KBM-7 (cell line): ENCODE measurements at regions not wholly inside any gene's neighbourhood (a gene's known extent, or its start where the extent isn't known, plus 50 kb on each side); places are given as distances from the start of the nearest gene placed in this dataset.

Experiments
- DNase-seq: peaks from one replicate; pipeline ENCODE4 v3.0.0-alpha.2; 2015
- in situ Hi-C: fragments of 300-500 bp; cut with MboI; formaldehyde crosslinking; loops from 2 replicates; pipeline ENCODE4 v1.14.3; 2020; ENCODE audit warnings: low sequenced_read_pairs, low pct_unique_long_range_greater_than_20kb, mixed read lengths

DNA sequence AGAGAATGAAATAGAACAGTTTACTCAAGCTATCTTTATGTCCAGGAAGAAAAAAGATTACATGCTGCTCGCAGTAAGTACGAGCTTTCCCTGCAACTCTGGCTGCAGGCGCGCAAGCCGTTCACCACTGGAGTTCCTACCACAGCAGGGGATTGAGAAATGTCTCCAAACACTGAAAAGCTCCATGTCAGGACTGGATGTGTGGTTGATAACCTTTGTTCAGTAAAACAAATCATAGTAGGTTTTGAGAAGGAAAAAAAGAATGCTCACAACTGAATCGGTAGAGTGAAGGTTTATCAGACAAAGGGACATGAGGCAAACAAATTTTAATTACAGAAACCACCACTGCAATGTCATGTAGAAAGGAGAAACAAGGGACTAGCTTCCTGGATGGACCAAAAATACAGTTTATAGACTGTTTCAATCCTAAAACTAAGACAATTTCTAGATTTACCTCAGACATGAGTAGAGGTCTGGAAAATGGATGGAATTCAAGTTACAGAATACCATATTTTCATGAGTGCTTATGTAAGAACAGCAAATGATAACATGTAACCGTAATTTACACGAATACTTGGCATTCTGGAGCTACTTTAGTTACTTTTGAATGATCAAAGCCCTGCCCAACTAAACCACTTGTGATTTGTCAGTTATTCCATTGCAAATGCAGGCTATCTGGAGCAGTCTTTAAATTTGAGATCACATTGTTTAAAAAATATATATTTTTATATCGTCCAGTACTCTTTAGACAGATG is 471.1 kb downstream of the SHQ1 start:
- peak; percentile 23 for DNase-seq
- in situ Hi-C loops = no loop called here

DNA sequence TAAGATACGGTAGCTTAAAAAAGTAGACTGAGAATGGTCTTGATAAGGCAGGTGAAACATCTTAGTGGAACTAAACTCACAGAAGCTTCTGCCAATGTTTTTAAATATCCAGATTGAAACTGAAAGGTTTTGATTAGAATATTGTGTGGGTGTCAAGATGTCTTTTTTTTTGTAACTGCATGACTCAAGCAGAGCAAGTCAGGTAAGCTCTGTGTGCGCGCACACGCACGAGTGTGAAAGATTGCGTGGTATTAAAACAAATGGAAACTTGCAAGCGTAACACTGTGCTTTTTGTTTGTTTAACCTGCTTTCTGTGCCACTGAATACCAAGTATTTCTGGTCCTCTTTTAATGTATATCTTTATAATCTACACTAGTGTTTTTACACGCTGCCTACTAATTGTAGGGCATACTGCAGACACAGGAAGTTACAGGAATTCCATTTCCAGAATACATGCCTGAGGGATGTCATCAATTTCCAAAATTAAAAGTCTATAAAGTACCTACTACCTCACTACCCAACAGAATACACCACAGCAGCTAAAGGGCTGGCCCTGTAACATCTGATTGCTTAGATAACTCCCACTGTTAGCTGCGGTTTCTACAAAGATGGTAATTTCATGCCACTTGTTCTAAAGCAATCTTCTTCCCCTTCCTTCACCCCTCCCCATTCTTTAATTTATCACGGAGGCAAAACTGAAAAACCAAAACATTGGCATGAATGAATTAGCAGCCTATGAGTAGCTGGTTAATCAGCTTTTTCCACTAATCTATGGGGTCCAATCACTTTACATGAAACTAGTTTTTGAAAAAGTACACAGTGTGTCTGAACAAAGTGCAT is 472.8 kb downstream of the SHQ1 start:
- in situ Hi-C loops = no loop called here
- DNase-seq = peak; percentile 85

DNA sequence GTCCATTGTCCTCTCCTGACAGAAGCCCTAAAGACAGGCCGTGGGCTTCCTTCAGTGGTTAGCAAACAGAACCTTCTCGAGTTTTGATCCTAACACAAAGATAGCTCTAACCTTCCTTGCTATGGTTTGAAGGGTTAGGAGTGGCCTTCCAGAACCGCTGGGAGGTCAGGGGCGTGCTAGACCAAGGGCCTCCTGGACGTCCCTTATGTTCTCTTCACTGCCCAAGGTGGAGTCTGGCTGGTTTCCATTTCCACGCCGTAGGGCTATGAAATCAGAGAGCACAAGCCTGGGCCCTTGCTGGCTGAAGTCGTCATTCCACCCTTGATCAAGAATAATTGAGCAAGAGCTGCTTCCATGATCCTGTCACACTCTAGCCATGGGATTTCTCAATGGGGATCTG is 475.1 kb downstream of the SHQ1 start:
- DNase-seq = no peak
- in situ Hi-C loops = no loop called here

DNA sequence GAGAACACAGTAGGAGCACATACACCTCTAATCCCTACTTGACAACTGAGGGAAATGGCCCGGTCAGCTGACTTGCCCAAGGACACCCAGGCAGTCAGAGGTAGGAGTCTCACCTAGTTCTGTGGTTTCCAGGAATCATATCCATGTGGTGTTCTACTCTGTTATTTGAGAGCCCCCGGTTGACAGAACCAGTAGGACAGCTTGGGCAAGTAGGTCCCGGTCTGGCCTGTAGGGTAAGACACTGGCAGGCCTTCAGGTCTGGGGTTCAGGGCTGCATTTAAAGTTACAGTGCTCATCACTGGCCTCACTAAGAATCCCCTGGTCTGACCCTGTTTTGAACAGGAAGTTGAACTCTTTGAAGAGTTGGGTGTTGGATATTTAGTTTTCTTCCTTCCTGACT is 476.1 kb downstream of the SHQ1 start:
- no peak for DNase-seq
- in situ Hi-C loops = no loop called here

DNA sequence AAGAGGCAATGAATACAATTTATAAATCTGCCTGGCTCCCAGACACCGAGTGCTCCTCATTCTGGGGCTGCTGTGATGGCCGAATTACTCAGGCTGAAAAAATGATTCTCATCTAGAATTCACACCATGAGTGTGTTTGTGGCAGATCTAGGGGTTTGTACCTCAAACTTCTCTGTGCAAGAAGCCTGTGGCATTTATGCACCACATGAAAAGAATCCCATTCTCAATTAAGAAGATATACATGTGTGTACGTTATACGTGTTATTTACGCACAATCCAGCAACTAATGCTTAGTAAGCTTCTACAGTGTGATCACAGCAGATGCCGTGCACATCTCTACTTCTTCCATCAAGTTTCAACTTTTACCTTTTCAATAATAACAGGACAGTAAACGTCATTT is 476.8 kb downstream of the SHQ1 start:
- no peak for DNase-seq
- in situ Hi-C loops = no loop called here

DNA sequence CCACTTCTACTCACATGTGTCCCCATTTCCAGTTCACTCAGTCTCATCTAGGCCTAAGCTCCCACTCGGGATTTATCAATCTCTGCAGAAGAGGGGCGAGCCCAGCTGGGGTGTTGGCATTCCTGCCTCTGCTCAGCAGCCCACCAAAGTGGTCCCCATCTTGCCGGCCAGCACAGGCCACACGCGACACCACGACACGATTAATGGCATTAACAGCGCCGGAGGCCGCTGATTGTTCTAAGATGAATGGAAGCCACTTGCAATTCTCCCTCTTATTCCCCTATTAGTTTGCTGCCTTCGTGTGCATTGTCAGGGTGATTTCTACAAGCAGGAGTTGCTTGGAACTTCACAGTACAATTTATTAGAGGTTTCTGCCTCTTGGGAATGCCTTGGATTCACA is 477.3 kb downstream of the SHQ1 start:
- DNase-seq = no peak
- in situ Hi-C loops = no loop called here

DNA sequence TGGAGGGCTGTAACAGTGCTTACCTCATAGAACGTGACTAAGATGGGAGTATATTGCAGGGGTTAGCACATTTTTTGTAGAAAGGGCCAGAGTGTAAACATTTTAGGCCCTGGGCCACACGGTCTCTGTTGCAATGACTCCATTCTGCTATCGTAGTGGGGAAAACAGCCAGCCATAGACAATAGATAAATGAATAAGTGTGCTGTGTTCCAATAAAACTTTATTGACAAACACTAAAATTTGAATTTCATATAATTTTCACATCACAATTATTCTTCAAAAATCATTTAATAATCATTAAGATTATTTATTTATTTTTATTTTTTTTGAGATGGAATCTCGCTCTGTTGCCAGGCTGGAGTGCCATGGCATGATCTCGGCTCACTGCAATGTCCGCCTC is 478.6 kb downstream of the SHQ1 start:
- in situ Hi-C loops = no loop called here
- DNase-seq = no peak

DNA sequence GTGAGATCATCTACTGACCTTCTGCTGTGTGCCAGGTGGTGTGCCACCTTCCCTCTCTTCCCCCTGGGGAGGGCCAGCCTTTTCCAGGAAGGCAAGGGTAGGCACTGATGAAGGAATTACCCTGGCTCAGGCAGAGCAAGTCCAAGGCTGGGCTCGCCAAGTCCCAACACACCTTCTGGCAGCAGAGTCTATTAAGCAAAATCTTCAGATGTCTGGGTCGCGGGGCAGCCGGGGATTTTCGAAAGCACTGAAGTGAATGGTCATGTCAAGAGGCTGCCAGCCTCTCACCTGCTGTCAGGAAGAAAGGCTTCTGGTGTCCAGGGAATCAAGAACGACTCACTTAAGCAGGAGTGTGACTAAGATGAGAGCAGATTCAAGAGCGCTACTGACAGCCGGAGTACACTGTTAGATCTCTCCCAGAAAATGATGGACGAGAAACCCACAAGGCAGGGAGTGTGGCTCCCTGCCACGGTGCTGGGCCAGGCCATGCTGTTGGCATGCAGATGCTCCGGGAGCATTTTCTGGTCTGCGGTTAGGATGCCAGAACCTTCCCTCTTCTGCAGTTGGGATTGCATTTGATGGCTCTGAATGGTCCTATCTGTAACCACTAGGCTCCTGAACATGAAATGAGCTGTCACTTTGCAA is 479.8 kb downstream of the SHQ1 start:
- DNase-seq = no peak
- in situ Hi-C loops = no loop called here

DNA sequence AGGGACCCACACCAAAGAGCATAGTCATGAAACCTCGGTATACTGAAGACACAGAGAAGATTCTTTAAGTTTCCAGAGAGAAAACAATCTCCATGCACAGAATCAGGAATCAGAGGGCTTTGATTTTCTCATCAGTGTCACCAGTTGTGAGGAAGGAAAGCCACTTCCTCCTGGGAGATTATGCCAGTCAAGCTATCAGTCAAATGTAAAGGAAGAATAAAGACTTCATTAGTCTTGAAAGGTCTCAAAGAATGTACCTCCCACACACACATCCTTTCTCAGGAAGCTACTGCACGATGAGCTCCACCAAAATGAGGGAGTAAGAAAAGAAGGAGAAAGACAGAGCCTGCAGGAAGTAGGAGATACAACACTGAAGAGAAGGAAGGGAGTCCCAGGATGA is 486.3 kb downstream of the SHQ1 start:
- DNase-seq = no peak
- in situ Hi-C loops = no loop called here

DNA sequence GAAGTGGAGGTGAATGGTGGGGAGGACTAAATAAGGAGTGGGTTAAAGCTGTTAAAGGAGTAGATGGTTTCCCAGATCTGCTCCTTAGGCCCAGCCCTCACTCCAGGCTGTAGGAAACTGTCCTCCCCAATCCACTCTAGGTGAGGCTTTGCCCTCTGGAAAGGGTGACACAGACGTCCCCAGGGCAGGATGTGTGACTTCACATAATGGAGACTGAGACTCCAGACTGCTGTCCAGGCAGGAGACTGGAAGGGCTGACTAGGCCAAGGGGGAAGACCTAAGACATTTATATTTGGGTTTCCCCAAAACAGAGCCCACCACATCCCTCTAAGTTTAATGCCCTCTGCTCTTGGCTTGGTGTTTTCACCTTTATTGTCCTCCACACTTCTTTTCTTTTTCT is 488.5 kb downstream of the SHQ1 start:
- no peak for DNase-seq
- in situ Hi-C loops = no loop called here

DNA sequence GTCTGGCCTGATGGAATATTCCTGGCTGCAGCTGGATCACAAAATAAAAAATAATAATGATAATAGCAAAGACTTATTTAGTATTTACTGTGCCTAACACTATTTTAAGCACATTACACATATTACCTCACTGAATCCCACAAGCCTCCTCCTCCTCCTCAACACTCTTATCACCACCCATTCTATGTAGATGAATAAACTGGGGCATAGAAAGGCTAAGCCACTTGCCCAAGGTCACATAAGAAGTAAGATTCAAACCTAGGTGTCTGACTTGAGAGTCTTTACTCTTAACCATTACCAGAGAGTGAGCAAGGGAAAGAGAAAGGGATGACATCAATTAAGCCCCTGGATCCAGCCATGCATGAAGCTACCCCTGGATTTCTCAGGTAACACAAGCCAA is 493.1 kb downstream of the SHQ1 start:
- in situ Hi-C loops = no loop called here
- DNase-seq = no peak

DNA sequence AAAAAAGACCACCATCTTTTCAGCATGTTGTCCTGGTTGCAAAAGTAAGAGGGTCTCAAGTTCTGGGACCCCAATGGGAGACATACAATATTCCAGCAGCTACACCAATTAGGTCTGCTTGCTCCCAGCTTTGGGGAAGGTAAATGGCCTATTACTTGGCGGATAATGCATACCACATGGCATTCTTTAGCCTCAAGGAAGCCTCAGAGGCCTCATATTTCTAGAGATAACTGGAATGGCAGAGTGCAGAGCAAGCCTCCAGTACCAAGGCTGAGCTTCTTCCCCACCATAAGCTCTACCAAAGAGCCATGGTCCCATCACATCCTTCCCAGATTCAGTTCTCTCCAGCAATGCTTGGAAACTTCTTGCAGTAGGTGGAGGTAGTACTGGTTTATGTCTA is 493.8 kb downstream of the SHQ1 start:
- no peak for DNase-seq
- in situ Hi-C loops = no loop called here

DNA sequence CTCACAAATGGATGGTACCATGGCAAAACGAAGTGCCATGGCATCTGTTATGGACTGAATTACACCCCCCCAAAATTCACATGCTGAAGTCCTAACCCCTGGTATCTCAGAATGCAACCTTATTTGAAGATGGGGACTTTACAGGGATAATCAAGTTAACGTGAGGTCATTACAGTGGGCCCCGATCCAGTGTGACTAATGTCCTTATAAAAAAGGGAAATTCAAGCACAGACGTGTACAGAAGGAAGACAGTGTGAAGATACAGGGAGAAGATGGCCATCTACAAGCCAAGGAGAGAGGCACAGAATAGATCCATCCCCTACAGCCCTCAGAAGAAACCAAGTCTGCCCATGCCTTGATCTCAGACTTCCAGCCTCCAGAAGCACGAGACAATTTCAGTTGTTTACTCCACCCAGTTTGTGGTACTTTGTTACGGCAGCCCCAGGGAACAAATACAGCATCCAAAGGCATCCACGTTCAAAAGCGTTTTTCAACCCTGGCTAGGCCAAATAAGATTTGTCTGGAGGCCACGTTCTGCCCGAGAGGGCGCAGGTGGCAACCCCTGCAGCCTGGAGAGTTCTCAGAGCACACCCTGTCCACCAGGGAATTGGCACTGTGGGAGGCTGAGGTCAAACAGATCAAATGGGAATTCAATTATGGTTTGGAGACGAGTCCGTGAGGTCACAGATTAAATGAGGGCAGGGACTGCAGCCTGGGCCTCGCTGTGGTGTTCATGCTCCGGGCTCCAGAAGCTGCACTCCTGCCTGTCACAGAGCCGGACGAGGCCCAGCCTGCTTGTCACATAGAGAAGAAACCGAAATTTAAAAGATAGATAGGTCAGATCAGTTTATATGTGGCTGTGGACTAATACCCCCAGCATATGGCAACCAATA is 494.8 kb downstream of the SHQ1 start:
- in situ Hi-C loops = no loop called here
- no peak for DNase-seq

DNA sequence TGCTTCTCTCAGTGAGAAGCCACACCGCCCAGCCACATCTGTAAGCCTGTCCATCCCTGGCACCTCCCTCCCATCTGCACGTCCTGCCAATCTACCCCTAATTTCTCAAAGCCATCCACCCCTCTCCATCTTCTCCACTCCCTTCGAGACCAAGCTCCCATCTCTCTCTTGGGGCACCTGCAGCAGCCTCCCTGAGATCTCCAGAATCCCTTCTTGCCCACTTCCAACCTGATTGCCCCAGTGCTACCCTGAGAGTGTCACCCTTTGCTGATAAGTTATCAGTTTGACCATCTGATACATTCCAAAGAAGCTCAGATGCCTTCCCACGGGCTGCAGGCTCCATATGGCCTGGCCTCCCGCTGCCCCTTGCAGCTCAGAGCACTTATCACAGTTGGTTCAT is 496.1 kb downstream of the SHQ1 start:
- no peak for DNase-seq
- in situ Hi-C loops = no loop called here

DNA sequence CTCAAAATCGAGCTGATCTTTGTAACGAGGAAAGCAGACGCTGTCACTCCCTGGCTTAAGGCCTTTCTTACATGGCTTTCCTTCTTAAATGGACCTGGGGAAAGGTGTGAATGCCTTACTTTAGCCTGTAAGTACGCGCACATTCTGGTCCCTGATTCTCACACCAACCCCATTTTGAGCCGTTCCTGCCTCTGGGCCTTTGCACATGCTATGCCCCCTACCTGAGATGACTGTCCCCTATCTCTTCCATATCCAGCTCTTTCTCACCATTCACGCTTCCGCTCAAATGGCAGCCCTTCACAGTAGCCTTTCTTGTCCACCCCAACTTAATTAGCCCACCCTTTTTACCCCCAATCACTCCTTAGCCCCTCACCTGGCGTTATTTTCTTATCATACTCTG is 496.7 kb downstream of the SHQ1 start:
- no peak for DNase-seq
- in situ Hi-C loops = no loop called here

DNA sequence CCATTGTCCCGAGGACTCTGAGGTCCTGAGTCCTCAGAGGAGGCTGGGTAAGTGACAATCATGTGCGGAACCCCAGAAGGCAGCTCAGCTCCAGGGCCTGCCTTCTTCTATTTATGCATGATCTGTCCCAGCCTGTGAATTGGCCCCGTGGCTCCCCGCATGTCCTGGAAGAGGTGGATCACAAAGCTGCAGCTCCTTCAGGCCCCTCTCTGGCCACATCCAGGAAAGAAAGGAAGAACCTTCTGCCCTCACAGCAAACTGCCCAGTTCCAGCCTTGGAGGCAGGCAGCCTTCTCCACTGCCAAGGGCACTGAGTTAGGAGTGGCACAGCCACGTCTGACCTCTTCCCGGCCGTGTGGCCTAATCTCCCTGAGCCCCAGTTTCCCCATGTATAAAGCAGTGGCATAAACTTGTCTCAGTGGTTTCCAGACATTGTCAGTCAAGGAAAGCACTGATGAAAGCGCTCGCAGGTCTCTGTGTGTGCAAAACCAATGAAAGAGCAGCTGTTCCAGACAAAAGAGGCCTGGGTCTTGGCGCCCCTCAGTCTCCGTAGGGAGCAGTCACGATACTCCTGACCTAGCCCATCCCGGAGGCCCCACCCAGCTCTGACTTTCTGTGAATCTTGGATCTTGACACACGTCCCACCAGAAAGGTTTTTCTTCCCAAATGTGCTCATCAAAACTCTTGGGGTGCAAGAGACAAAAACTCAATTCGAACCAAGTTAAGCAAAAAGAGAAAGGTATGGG is 497.3 kb downstream of the SHQ1 start:
- DNase-seq = no peak
- in situ Hi-C loops = no loop called here

DNA sequence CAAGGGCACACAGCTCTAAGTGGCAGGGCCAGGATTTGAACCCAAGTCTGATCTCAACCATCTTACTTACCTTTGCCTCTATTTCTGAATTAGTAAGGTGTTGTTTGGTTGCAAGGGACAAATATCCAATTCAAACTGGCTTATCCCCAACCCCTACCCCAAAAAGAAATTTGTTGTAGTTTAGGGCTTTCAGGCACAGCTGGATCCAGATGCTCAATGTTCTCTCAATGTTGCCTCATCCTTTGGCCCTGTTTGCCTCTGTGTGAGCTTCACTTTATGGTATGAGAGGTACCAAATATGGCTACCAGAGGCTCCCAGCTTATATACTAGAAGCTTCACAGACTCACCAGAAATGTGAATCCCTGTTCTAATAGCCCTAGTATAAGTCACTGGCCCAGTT is 499.9 kb downstream of the SHQ1 start:
- in situ Hi-C loops = no loop called here
- DNase-seq = no peak

DNA sequence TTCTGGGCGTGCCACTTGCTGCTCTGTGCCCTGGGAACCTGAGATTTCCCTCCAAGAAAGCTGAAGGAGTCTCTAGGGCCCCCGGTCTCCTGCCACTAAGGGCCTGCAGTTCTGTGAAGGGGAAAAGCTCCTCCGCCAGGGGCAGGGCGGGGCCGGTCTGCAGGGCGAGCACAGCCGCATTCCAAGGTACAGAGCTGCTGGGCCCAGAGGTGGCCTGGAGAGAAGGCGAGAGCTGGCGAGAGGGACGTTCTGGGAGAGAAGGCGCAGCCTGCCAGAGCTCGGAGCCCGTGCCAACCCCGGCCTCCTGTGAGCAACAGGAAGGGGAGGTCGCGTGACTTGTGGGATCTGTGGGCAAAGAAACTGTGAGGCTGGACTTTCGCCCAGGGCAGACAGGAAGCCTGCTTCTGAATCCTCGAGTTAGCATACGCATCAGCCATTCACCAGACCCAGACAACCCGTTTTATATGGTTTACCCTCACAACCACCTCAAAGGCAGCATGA is 500.4 kb downstream of the SHQ1 start:
- peak; percentile 91 for DNase-seq
- in situ Hi-C loops = no loop called here

DNA sequence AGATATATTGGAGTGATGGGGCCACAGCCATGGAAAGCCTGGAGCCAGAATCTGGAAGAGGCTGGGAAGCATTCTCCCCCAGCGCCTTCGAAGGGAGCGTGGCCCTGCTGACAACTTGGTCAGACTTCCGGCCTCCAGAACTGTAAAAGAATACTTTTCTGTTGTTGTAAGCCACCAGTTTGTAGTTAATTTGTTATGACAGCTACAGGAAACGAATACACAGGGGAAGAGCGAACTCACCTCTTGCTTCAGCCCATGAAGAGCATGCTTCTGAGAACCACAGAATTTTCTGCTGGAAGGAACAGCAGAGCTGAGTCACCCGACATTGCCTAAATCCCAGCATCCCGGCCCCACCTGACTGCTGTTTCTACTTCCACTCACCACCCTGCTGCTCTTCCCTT is 501.7 kb downstream of the SHQ1 start:
- peak; percentile 90 for DNase-seq
- in situ Hi-C loops = no loop called here
